Brain microvascular endothelial cell (primary cell): ENCODE measurements at regions not wholly inside any gene's neighbourhood (a gene's known extent, or its start where the extent isn't known, plus 50 kb on each side); places are given as distances from the start of the nearest gene placed in this dataset.
"Not testable (repeated sequence)": the region's sequence is repeated elsewhere in the genome, so short reads cannot be mapped to it uniquely, and the experiment has no call there.

ENCODE experiments used
- DNase-seq: peaks from one replicate; pipeline ENCODE4 v3.0.0-alpha.2; 2020
- H3K27ac ChIP-seq: fragments of 250-450 bp; sonication (Bioruptor Pico); 2 replicates; pipeline ENCODE4 v1.5.1; 2020; ENCODE audit warnings: mild to moderate bottlenecking, moderate library complexity
- H3K27me3 ChIP-seq: fragments of 250-450 bp; sonication (Bioruptor Pico); replicated peaks from 2 replicates; pipeline ENCODE4 v1.5.1; 2020; ENCODE audit warnings: mild to moderate bottlenecking
- H3K36me3 ChIP-seq: fragments of 250-450 bp; sonication (Bioruptor Pico); replicated peaks from 2 replicates; pipeline ENCODE4 v1.5.1; 2020; ENCODE audit warnings: mild to moderate bottlenecking
- H3K4me3 ChIP-seq: 2 replicates; pipeline ENCODE4 v1.5.1; 2011; ENCODE audit warnings: low read depth, mild to moderate bottlenecking, control low read depth, low read length, moderate library complexity
- in situ Hi-C: cut with HindIII; loops from 2 replicates; pipeline ENCODE4 v1.10.0; 2017; ENCODE audit warnings: low sequenced_read_pairs, low pct_ligation_motif_present
- TF ChIP-seq, protein P1 (sequence below): IDR thresholded peaks from 2 replicates; pipeline ENCODE4 v1.5.1; 2011; ENCODE audit warnings: low read depth, mild to moderate bottlenecking, moderate library complexity, low read length, control low read depth, inconsistent platforms; ENCODE audit errors: missing control alignments

DNA sequence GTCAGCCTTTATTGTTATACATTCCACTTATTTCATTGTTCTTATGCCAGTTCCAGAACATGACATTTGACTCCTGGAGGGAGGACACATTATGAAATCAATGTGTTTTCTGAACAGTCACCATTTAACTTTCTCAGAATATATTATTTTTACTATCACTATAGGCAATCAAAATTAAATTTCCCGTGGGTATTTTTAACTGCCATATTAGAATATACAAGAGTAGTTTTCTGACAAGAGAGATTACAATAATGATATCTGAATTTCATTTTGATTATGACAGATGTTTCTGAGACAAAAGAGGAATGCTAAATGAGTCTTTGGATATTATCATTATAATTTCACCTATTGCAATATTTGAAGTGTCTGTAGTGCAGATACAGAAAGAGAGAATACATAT is 64.4 kb upstream of the FSIP2 start:
- no peaks in the 10 kb centered on the region for H3K36me3 ChIP-seq
- no peak overlapping the region for H3K4me3 ChIP-seq
- H3K27ac ChIP-seq = no peak overlapping the region
- no peak for DNase-seq
- H3K27me3 ChIP-seq = no peaks in the 10 kb centered on the region
- TF ChIP-seq, protein P1, sequence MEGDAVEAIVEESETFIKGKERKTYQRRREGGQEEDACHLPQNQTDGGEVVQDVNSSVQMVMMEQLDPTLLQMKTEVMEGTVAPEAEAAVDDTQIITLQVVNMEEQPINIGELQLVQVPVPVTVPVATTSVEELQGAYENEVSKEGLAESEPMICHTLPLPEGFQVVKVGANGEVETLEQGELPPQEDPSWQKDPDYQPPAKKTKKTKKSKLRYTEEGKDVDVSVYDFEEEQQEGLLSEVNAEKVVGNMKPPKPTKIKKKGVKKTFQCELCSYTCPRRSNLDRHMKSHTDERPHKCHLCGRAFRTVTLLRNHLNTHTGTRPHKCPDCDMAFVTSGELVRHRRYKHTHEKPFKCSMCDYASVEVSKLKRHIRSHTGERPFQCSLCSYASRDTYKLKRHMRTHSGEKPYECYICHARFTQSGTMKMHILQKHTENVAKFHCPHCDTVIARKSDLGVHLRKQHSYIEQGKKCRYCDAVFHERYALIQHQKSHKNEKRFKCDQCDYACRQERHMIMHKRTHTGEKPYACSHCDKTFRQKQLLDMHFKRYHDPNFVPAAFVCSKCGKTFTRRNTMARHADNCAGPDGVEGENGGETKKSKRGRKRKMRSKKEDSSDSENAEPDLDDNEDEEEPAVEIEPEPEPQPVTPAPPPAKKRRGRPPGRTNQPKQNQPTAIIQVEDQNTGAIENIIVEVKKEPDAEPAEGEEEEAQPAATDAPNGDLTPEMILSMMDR = no peak
- in situ Hi-C loops = no loop called here

DNA sequence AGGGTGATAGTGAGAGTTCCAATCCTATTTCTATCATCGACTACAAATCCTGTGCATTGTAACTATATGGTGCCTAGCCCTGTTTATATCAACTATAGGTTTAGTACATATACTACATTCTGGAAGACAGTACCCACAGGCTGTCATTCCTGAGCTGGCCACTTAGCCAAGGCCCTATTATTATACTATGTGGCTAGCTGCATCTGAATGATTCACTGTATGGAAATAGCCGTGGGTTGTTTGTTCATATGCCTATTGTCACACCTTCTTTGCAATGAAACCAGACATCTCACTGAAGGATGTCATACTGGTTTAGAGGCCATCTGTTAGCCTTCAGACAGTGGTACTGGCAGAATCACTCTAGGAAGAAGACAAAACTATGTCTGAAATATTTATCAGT is 62.3 kb upstream of the FSIP2 start:
- H3K36me3 ChIP-seq = no peaks in the 10 kb centered on the region
- no peak for DNase-seq
- no peak overlapping the region for H3K27ac ChIP-seq
- TF ChIP-seq, protein P1 = peak; percentile 19
- in situ Hi-C loops = no loop called here
- H3K27me3 ChIP-seq = no peaks in the 10 kb centered on the region
- H3K4me3 ChIP-seq = no peak overlapping the region

DNA sequence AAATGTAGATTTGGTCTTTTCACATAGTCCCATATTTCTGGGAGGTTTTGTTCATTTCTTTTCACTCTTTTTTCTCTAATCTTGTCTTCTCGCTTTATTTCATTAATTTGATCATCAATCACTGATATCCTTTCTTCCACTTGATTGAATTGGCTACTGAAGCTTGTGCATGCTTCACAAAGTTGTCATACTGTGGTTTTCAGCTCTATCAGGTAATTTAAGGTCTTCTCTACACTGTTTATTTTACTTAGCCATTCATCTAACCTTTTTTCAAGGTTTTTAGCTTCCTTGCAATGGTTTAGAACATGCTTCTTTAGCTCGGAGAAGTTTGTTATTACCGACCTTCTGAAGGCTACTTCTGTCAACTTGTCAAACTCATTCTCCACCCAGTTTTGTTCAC is 51.6 kb upstream of the FSIP2 start:
- H3K27ac ChIP-seq, DNase-seq, H3K27me3 ChIP-seq, H3K36me3 ChIP-seq, in situ Hi-C loops, H3K4me3 ChIP-seq: not testable (repeated sequence)

DNA sequence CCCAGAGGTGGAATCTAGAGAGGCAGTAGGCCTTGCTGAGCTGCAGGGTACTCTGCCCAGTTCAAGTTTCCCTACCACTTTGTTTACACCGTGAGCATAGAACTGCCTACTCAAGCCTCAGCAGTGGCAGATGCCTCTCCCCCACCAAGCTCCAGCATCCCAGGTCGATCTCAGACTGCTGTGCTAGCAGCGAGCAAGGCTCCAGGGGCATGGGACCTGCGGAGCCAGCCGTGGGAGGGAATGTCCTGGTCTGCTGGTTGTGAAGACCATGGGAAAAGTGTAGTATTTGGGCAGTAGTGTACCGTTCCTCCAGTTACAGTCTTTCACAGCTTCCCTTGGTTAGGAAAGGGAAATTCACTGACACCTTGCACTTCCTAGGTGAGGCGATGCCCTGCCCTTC is 50.6 kb upstream of the FSIP2 start:
- in situ Hi-C loops = no loop called here
- TF ChIP-seq, protein P1 = no peak
- no peak for DNase-seq
- no peak overlapping the region for H3K4me3 ChIP-seq
- H3K27me3 ChIP-seq = no peaks in the 10 kb centered on the region
- H3K36me3 ChIP-seq = no peaks in the 10 kb centered on the region
- no peak overlapping the region for H3K27ac ChIP-seq
